MM.1S (cell line): ENCODE measurements at regions not wholly inside any gene's neighbourhood (a gene's known extent, or its start where the extent isn't known, plus 50 kb on each side); places are given as distances from the start of the nearest gene placed in this dataset.

Experiments
- DNase-seq: peaks from one replicate; pipeline ENCODE4 v3.0.0-alpha.2; 2015
- H2AFZ ChIP-seq: fragments of 300-600 bp; sonication (generic); 2 replicates; pipeline ENCODE4 v1.6.0; 2016; ENCODE audit warnings: antibody characterized with exemption, low read length
- H3F3A ChIP-seq: fragments of 300-600 bp; sonication (generic); 2 replicates; pipeline ENCODE4 v1.6.1; 2016; ENCODE audit warnings: mild to moderate bottlenecking, antibody characterized with exemption, low read length, moderate library complexity, mixed read lengths; ENCODE audit not compliant: insufficient read depth
- H3K27ac ChIP-seq: fragments of 300-600 bp; sonication (generic); 2 replicates; pipeline ENCODE4 v1.5.1; 2016; ENCODE audit warnings: mild to moderate bottlenecking, low read length
- H3K27me3 ChIP-seq: fragments of 300-600 bp; sonication (generic); replicated peaks from 2 replicates; pipeline ENCODE4 v1.6.0; 2016; ENCODE audit warnings: low read length; ENCODE audit not compliant: insufficient read depth
- H3K36me3 ChIP-seq: fragments of 300-600 bp; sonication (generic); replicated peaks from 2 replicates; pipeline ENCODE4 v1.6.1; 2016; ENCODE audit warnings: mild to moderate bottlenecking, low read length, mixed read lengths; ENCODE audit not compliant: insufficient read depth
- H3K4me1 ChIP-seq: fragments of 300-600 bp; sonication (generic); 2 replicates; pipeline ENCODE4 v1.6.1; 2016; ENCODE audit warnings: low read length, mixed read lengths
- H3K4me2 ChIP-seq: fragments of 300-600 bp; sonication (generic); 2 replicates; pipeline ENCODE4 v1.6.0; 2016; ENCODE audit warnings: low read depth, low read length
- H3K4me3 ChIP-seq: fragments of 300-600 bp; sonication (generic); 2 replicates; pipeline ENCODE4 v1.5.1; 2016; ENCODE audit warnings: low read length, mixed read lengths
- H3K79me2 ChIP-seq: fragments of 300-600 bp; sonication (generic); 2 replicates; pipeline ENCODE4 v1.6.1; 2016; ENCODE audit warnings: mixed run types, low read length, mixed read lengths
- H3K9ac ChIP-seq: fragments of 300-600 bp; sonication (generic); 2 replicates; pipeline ENCODE4 v1.6.1; 2016; ENCODE audit warnings: low read length, mixed read lengths
- H3K9me2 ChIP-seq: fragments of 300-600 bp; sonication (generic); replicated peaks from 2 replicates; pipeline ENCODE4 v1.6.1; 2016; ENCODE audit warnings: mild to moderate bottlenecking, low read length, mixed read lengths; ENCODE audit not compliant: insufficient read depth
- H3K9me3 ChIP-seq: fragments of 300-600 bp; sonication (generic); replicated peaks from 2 replicates; pipeline ENCODE4 v1.6.1; 2016; ENCODE audit warnings: mild to moderate bottlenecking, low read length, mixed read lengths; ENCODE audit not compliant: insufficient read depth
- H4K20me1 ChIP-seq: fragments of 300-600 bp; sonication (generic); 2 replicates; pipeline ENCODE4 v1.6.1; 2016; ENCODE audit warnings: mild to moderate bottlenecking, low read length, moderate library complexity, mixed read lengths; ENCODE audit not compliant: insufficient read depth
- CTCF ChIP-seq: fragments of 300-600 bp; sonication (generic); IDR thresholded peaks from 2 replicates; pipeline ENCODE4 v1.5.1; 2016; ENCODE audit warnings: antibody characterized with exemption, low read length, mixed read lengths
- EZH2 ChIP-seq: fragments of 300-600 bp; sonication (generic); optimal IDR thresholded peaks from 2 replicates; pipeline ENCODE3; 2017; ENCODE audit warnings: low read depth, mild to moderate bottlenecking, antibody characterized with exemption, low read length, mixed read lengths
- EZH2phosphoT487 ChIP-seq: fragments of 300-600 bp; sonication (generic); IDR thresholded peaks from 2 replicates; pipeline ENCODE4 v1.6.1; 2018; ENCODE audit warnings: antibody characterized with exemption, low read length

- Histone ChIP-seq H3F3A (no peaks in the 10 kb centered on the region), H2AFZ (no peak overlapping the region), H3K9me3 (no peaks in the 10 kb centered on the region), H3K4me1 (no peaks in the 10 kb centered on the region), H3K9ac (no peak overlapping the region), H3K4me2 (no peak overlapping the region), H3K27ac (no peak overlapping the region), H3K36me3 (no peaks in the 10 kb centered on the region), H3K79me2 (no peaks in the 10 kb centered on the region), H3K4me3 (no peak overlapping the region), H3K9me2 (no peaks in the 10 kb centered on the region), H3K27me3 (no peaks in the 10 kb centered on the region), H4K20me1 (no peaks in the 10 kb centered on the region)
- no peak for DNase-seq
- no peak for TF ChIP-seq EZH2phosphoT487
- TF ChIP-seq EZH2 = no peak
- no peak for TF ChIP-seq CTCF
Measured at GRCh38 chr6:170068496-170068895, 222.4 kb downstream of the DLL1 start.

- Histone ChIP-seq H3K9me2 (no peaks in the 10 kb centered on the region), H3K4me3 (no peak overlapping the region), H3K79me2 (no peaks in the 10 kb centered on the region), H2AFZ (no peak overlapping the region), H3K9me3 (no peaks in the 10 kb centered on the region), H3F3A (no peaks in the 10 kb centered on the region), H3K36me3 (no peaks in the 10 kb centered on the region), H3K9ac (no peak overlapping the region), H4K20me1 (no peaks in the 10 kb centered on the region), H3K4me1 (no peaks in the 10 kb centered on the region), H3K27ac (no peak overlapping the region), H3K4me2 (no peak overlapping the region), H3K27me3 (no peaks in the 10 kb centered on the region)
- DNase-seq = no peak
- TF ChIP-seq CTCF (no peak), EZH2phosphoT487 (no peak), EZH2 (no peak)
Measured at GRCh38 chr6:170067923-170068360, 222.9 kb downstream of the DLL1 start.

DNA sequence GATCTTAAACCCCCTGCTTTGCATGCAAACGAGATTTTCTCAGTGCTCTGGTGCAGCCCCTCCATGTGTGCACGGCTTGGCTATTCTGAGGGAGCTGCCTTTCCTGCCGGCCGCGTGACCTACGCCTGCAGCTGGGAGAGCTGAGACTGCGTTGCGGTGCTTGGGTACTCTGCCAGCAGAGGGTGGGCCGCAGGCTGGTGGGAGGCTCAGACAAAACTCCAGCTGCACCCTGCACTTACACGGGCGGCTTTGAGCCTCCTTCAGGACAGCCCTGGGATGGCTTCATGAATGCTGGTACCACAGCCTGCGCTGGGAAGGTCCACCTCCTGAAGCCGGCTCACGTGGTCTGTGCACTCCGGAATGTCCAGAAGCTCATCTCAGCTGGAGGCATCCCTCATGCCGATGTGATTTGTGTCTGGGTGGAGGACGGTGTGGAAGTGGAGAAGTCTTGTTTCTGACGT lies 223.7 kb downstream of the DLL1 start:
- no peaks in the 10 kb centered on the region for H3K79me2 ChIP-seq
- DNase-seq = no peak
- H3F3A ChIP-seq = no peaks in the 10 kb centered on the region
- H3K4me2 ChIP-seq = no peak overlapping the region
- TF ChIP-seq CTCF (no peak), EZH2phosphoT487 (no peak), EZH2 (no peak)
- no peak overlapping the region for H3K9ac ChIP-seq
- H3K27ac ChIP-seq = no peak overlapping the region
- no peaks in the 10 kb centered on the region for H3K9me2 ChIP-seq
- H2AFZ ChIP-seq = no peak overlapping the region
- no peaks in the 10 kb centered on the region for H3K36me3 ChIP-seq
- H3K27me3 ChIP-seq = no peaks in the 10 kb centered on the region
- no peaks in the 10 kb centered on the region for H4K20me1 ChIP-seq
- no peak overlapping the region for H3K4me3 ChIP-seq
- no peaks in the 10 kb centered on the region for H3K4me1 ChIP-seq
- H3K9me3 ChIP-seq = no peaks in the 10 kb centered on the region
